WTC11 (cell line): ENCODE measurements at regions not wholly inside any gene's neighbourhood (a gene's known extent, or its start where the extent isn't known, plus 50 kb on each side); places are given as distances from the start of the nearest gene placed in this dataset.

Experiments
- ATAC-seq: fragments of 200-7000 bp; cut with Tn5 transposase; 2 replicates; pipeline ENCODE4 v1.10.0; 2021; ENCODE audit warnings: mild to moderate bottlenecking, moderate library complexity
- CTCF ChIA-PET: fragments of 300-600 bp; sonication (Branson Sonifier 250); formaldehyde crosslinking; loops from one replicate; lab custom pipeline; 2021; ENCODE audit warnings: antibody characterized with exemption; lab: Charles Lee
- POLR2A ChIA-PET: fragments of 350-600 bp; sonication (Branson Sonifier 250); formaldehyde crosslinking; loops from one replicate; lab custom pipeline; 2021; ENCODE audit warnings: antibody characterized with exemption; lab: Charles Lee
- DNase-seq: peaks from one replicate; pipeline ENCODE4 v3.0.0; 2021; ENCODE audit warnings: low spot score
- H3K27ac Mint-ChIP-seq: 2 replicates; pipeline ENCODE4 v1.8.0; 2021; ENCODE audit warnings: mixed read lengths
- H3K27me3 Mint-ChIP-seq: 2 replicates; pipeline ENCODE4 v1.8.0; 2021; ENCODE audit warnings: low read depth, mild to moderate bottlenecking, moderate library complexity, mixed read lengths
- H3K36me3 Mint-ChIP-seq: 2 replicates; pipeline ENCODE4 v1.8.0; 2021; ENCODE audit warnings: mixed read lengths
- H3K4me1 Mint-ChIP-seq: 2 replicates; pipeline ENCODE4 v1.8.0; 2022; ENCODE audit warnings: mixed read lengths
- H3K4me3 Mint-ChIP-seq: 2 replicates; pipeline ENCODE4 v1.8.0; 2021; ENCODE audit warnings: mild to moderate bottlenecking, moderate library complexity, mixed read lengths
- H3K9me3 Mint-ChIP-seq: 2 replicates; pipeline ENCODE4 v1.8.0; 2021; ENCODE audit warnings: mixed read lengths
- CREB1 ChIP-seq: sonication (generic); formaldehyde crosslinking; IDR thresholded peaks from 2 replicates; pipeline ENCODE4 v1.8.0; 2023; ENCODE audit warnings: mild to moderate bottlenecking, missing genetic modification reagents
- E2F1 ChIP-seq: sonication (generic); formaldehyde crosslinking; IDR thresholded peaks from 2 replicates; pipeline ENCODE4 v1.8.0; 2022; ENCODE audit warnings: mild to moderate bottlenecking, missing genetic modification reagents
- FOXJ3 ChIP-seq: sonication (generic); formaldehyde crosslinking; IDR thresholded peaks from 2 replicates; pipeline ENCODE4 v1.9.0; 2021; ENCODE audit warnings: missing genetic modification reagents, mild to moderate bottlenecking, borderline replicate concordance
- FOXK1 ChIP-seq: sonication (generic); formaldehyde crosslinking; IDR thresholded peaks from 2 replicates; pipeline ENCODE4 v1.8.0; 2022; ENCODE audit warnings: mild to moderate bottlenecking, moderate library complexity, missing genetic modification reagents
- FOXP1 ChIP-seq: sonication (generic); formaldehyde crosslinking; IDR thresholded peaks from 2 replicates; pipeline ENCODE4 v1.8.0; 2022; ENCODE audit warnings: missing genetic modification reagents, mild to moderate bottlenecking, moderate library complexity, borderline replicate concordance
- FOXP4 ChIP-seq: sonication (generic); formaldehyde crosslinking; IDR thresholded peaks from 2 replicates; pipeline ENCODE4 v1.8.0; 2022; ENCODE audit warnings: mild to moderate bottlenecking, missing genetic modification reagents
- GTF2I ChIP-seq: fragments of 250-450 bp; sonication (Bioruptor Pico); conservative IDR thresholded peaks from 2 replicates; pipeline ENCODE4 v1.4.0; 2021; ENCODE audit warnings: mild to moderate bottlenecking
- PRRX2 ChIP-seq: fragments of 250-450 bp; sonication (Bioruptor Pico); IDR thresholded peaks from 2 replicates; pipeline ENCODE4 v1.8.0; 2021; ENCODE audit warnings: mild to moderate bottlenecking
- SMAD3 ChIP-seq: sonication (generic); formaldehyde crosslinking; IDR thresholded peaks from 2 replicates; pipeline ENCODE4 v1.8.0; 2022; ENCODE audit warnings: missing genetic modification reagents, mild to moderate bottlenecking, borderline replicate concordance
- TEAD1 ChIP-seq: sonication (generic); formaldehyde crosslinking; IDR thresholded peaks from 2 replicates; pipeline ENCODE4 v1.8.0; 2022; ENCODE audit warnings: mild to moderate bottlenecking, missing genetic modification reagents
- ZBTB43 ChIP-seq: sonication (generic); formaldehyde crosslinking; IDR thresholded peaks from 2 replicates; pipeline ENCODE4 v1.8.1; 2023; ENCODE audit warnings: mild to moderate bottlenecking, missing genetic modification reagents
- ZNF121 ChIP-seq: sonication (generic); formaldehyde crosslinking; IDR thresholded peaks from 2 replicates; pipeline ENCODE4 v1.8.0; 2023; ENCODE audit warnings: missing genetic modification reagents
- ZNF219 ChIP-seq: sonication (generic); formaldehyde crosslinking; IDR thresholded peaks from 2 replicates; pipeline ENCODE4 v1.8.0; 2023; ENCODE audit warnings: missing genetic modification reagents, mild to moderate bottlenecking, borderline replicate concordance
- TF ChIP-seq, protein P1 (sequence below): sonication (generic); formaldehyde crosslinking; IDR thresholded peaks from 2 replicates; pipeline ENCODE4 v1.8.1; 2022; ENCODE audit warnings: mild to moderate bottlenecking, moderate library complexity, missing genetic modification reagents
- TF ChIP-seq, protein P2 (sequence below): sonication (generic); formaldehyde crosslinking; IDR thresholded peaks from 2 replicates; pipeline ENCODE4 v1.8.1; 2023; ENCODE audit warnings: mild to moderate bottlenecking, missing genetic modification reagents
- TF ChIP-seq, protein P3 (sequence below): sonication (generic); formaldehyde crosslinking; IDR thresholded peaks from 2 replicates; pipeline ENCODE4 v1.8.0; 2022; ENCODE audit warnings: missing genetic modification reagents
- TF ChIP-seq, protein P4 (sequence below): sonication (generic); formaldehyde crosslinking; conservative IDR thresholded peaks from 2 replicates; pipeline ENCODE4 v1.8.1; 2023; ENCODE audit warnings: mild to moderate bottlenecking, low read depth, missing genetic modification reagents, moderate library complexity
- TF ChIP-seq, protein P5 (sequence below): fragments of 250-450 bp; sonication (Bioruptor Pico); conservative IDR thresholded peaks from 2 replicates; pipeline ENCODE4 v1.9.0; 2021; ENCODE audit warnings: mild to moderate bottlenecking

DNA sequence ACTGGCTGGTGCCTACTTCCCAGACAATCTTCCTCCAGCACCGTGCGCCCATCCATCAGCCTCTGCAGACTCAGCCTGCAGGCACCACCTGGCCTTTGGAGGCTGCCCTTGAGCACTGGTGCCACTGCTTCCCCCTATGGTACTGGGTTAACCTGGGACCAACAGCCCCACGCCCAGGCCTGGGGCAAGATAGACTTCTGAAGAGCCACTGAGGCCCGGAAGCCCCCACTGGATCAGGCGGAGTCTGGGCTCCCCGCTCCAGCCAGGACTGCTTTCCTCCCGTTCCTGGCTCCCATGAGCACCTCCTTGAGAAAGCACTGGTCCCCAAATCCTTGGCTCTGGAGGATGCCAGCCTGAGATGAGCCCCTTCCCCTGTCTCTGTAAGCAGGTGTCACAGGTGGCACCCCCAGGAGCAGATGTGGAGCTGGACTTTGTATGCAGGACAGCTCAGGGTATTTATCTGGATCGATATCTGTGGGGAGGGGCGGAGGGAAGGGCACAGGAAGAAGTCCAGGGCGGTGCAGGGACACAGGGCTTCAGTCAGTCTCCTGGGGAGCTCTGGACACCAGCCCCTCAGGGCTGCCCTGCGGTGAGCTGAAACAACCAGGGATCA, 206.5 kb upstream of the PPP2R2D start:
- DNase-seq (no peak), ATAC-seq (no peak)
- Mint-ChIP-seq H3K4me3 (no peak overlapping the region), H3K9me3 (no peaks in the 10 kb centered on the region), H3K27me3 (no peaks in the 10 kb centered on the region), H3K36me3 (no peaks in the 10 kb centered on the region), H3K27ac (no peak overlapping the region), H3K4me1 (peaks cover 4% of the 10 kb centered on the region)
- TF ChIP-seq, protein P1, sequence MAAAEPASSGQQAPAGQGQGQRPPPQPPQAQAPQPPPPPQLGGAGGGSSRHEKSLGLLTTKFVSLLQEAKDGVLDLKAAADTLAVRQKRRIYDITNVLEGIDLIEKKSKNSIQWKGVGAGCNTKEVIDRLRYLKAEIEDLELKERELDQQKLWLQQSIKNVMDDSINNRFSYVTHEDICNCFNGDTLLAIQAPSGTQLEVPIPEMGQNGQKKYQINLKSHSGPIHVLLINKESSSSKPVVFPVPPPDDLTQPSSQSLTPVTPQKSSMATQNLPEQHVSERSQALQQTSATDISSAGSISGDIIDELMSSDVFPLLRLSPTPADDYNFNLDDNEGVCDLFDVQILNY = no peak
- TF ChIP-seq, protein P2, sequence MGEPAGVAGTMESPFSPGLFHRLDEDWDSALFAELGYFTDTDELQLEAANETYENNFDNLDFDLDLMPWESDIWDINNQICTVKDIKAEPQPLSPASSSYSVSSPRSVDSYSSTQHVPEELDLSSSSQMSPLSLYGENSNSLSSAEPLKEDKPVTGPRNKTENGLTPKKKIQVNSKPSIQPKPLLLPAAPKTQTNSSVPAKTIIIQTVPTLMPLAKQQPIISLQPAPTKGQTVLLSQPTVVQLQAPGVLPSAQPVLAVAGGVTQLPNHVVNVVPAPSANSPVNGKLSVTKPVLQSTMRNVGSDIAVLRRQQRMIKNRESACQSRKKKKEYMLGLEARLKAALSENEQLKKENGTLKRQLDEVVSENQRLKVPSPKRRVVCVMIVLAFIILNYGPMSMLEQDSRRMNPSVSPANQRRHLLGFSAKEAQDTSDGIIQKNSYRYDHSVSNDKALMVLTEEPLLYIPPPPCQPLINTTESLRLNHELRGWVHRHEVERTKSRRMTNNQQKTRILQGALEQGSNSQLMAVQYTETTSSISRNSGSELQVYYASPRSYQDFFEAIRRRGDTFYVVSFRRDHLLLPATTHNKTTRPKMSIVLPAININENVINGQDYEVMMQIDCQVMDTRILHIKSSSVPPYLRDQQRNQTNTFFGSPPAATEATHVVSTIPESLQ (CRISPR knock-in tag) = no peak
- TF ChIP-seq FOXK1 (CRISPR knock-in tag) = no peak
- TF ChIP-seq, protein P3, sequence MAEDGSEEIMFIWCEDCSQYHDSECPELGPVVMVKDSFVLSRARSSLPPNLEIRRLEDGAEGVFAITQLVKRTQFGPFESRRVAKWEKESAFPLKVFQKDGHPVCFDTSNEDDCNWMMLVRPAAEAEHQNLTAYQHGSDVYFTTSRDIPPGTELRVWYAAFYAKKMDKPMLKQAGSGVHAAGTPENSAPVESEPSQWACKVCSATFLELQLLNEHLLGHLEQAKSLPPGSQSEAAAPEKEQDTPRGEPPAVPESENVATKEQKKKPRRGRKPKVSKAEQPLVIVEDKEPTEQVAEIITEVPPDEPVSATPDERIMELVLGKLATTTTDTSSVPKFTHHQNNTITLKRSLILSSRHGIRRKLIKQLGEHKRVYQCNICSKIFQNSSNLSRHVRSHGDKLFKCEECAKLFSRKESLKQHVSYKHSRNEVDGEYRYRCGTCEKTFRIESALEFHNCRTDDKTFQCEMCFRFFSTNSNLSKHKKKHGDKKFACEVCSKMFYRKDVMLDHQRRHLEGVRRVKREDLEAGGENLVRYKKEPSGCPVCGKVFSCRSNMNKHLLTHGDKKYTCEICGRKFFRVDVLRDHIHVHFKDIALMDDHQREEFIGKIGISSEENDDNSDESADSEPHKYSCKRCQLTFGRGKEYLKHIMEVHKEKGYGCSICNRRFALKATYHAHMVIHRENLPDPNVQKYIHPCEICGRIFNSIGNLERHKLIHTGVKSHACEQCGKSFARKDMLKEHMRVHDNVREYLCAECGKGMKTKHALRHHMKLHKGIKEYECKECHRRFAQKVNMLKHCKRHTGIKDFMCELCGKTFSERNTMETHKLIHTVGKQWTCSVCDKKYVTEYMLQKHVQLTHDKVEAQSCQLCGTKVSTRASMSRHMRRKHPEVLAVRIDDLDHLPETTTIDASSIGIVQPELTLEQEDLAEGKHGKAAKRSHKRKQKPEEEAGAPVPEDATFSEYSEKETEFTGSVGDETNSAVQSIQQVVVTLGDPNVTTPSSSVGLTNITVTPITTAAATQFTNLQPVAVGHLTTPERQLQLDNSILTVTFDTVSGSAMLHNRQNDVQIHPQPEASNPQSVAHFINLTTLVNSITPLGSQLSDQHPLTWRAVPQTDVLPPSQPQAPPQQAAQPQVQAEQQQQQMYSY (CRISPR knock-in tag) = no peak
- no peak for TF ChIP-seq PRRX2
- no peak for TF ChIP-seq SMAD3
- no peak for TF ChIP-seq CREB1 (CRISPR knock-in tag)
- no peak for TF ChIP-seq FOXJ3
- TF ChIP-seq ZNF121 (CRISPR knock-in tag) = no peak
- TF ChIP-seq E2F1 (CRISPR knock-in tag) = no peak
- TF ChIP-seq FOXP1 (CRISPR knock-in tag) = no peak
- no peak for TF ChIP-seq ZBTB43 (CRISPR knock-in tag)
- POLR2A ChIA-PET = no interaction called here
- CTCF ChIA-PET = interaction anchor here (1.3 kb wide), 1 partner anchor 24 kb away, joined by 3 read pairs; no protein-coding TSS in a partner anchor

DNA sequence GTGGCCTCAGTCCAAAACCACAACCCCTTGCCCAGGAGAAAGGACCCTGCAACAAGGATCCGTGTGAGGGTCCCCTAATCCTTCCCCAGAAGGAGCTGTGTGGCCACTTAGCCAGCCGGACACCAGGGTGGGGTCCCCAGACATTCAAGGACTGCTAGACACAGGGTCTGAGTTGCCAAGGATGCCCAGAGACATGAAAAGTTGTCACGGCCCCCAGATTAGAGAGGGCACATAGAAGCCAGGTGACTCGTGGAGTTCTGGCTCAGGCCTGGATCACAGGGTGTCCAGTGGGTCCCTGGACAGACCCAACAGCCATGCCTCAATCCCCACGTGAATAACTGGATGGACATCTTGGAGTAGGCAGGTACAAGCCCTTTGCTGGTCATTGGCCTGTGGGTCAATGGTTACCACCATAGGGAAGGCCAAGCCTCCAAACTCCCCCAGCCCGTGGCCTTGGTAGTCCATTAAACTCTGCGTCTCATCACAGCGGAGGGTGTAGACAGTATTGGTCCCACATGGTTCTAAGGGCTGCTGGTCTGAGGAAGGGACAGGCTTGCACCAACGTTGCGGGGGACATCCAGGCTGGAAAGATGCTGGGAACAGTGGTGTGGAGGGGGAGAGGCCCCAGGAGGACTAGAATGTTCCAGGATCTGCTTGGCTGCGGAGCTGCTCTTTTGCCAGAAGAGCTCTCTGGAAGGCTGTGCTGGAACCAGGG, 205.9 kb upstream of the PPP2R2D start:
- Mint-ChIP-seq H3K27me3 (no peaks in the 10 kb centered on the region), H3K9me3 (no peaks in the 10 kb centered on the region), H3K4me1 (peaks cover 3% of the 10 kb centered on the region), H3K27ac (no peak overlapping the region), H3K4me3 (no peak overlapping the region), H3K36me3 (no peaks in the 10 kb centered on the region)
- DNase-seq (no peak), ATAC-seq (no peak)
- ChIA-PET POLR2A (no interaction called here), CTCF (interaction anchor here (1.3 kb wide), 1 partner anchor 24 kb away, joined by 3 read pairs; no protein-coding TSS in a partner anchor)
- TF ChIP-seq ZNF219 (CRISPR knock-in tag) (no peak), GTF2I (CRISPR knock-in tag) (no peak), FOXP4 (CRISPR knock-in tag) (no peak), TEAD1 (no peak)
- TF ChIP-seq, protein P4, sequence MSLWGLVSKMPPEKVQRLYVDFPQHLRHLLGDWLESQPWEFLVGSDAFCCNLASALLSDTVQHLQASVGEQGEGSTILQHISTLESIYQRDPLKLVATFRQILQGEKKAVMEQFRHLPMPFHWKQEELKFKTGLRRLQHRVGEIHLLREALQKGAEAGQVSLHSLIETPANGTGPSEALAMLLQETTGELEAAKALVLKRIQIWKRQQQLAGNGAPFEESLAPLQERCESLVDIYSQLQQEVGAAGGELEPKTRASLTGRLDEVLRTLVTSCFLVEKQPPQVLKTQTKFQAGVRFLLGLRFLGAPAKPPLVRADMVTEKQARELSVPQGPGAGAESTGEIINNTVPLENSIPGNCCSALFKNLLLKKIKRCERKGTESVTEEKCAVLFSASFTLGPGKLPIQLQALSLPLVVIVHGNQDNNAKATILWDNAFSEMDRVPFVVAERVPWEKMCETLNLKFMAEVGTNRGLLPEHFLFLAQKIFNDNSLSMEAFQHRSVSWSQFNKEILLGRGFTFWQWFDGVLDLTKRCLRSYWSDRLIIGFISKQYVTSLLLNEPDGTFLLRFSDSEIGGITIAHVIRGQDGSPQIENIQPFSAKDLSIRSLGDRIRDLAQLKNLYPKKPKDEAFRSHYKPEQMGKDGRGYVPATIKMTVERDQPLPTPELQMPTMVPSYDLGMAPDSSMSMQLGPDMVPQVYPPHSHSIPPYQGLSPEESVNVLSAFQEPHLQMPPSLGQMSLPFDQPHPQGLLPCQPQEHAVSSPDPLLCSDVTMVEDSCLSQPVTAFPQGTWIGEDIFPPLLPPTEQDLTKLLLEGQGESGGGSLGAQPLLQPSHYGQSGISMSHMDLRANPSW = no peak
- TF ChIP-seq, protein P5, sequence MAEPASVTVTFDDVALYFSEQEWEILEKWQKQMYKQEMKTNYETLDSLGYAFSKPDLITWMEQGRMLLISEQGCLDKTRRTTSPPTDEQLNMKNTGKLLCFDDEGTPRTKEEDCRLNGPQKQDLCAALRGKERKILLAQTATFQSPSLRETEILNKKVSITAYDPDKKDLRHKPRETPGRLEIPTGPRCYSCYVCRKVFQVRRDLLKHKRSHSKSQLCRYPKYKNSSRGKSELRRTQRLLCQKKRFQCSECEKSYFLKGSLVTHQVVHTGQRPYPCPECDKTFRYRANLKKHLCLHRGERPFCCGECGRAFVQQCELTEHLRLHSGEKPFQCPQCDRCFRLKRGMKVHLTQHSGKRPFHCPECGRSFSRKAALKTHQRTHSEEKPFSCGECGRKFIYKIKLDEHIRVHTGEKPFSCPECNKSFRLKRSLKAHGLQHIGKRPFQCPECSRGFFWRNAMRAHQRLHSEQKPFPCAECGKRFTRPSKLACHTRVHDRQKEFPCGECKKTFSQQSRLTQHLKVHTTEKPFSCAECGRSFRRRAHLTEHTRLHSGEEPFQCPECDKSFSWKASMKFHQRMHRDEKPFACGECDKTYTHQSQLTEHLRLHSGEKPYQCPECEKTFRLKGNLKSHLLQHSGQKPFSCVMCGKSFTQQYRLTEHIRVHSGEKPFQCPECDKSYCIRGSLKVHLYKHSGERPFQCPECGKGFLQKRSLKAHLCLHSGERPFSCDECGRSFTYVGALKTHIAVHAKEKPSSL (CRISPR knock-in tag) = no peak
